Anterior cingulate cortex (tissue), 58 donors: ENCODE measurements at regions not wholly inside any gene's neighbourhood (a gene's known extent, or its start where the extent isn't known, plus 50 kb on each side); places are given as distances from the start of the nearest gene placed in this dataset.

Source experiments
- DNase-seq, 58 donors: peaks; one replicate each; lab custom pipeline; 2025; lab: John Stamatoyannopoulos, UW

DNA sequence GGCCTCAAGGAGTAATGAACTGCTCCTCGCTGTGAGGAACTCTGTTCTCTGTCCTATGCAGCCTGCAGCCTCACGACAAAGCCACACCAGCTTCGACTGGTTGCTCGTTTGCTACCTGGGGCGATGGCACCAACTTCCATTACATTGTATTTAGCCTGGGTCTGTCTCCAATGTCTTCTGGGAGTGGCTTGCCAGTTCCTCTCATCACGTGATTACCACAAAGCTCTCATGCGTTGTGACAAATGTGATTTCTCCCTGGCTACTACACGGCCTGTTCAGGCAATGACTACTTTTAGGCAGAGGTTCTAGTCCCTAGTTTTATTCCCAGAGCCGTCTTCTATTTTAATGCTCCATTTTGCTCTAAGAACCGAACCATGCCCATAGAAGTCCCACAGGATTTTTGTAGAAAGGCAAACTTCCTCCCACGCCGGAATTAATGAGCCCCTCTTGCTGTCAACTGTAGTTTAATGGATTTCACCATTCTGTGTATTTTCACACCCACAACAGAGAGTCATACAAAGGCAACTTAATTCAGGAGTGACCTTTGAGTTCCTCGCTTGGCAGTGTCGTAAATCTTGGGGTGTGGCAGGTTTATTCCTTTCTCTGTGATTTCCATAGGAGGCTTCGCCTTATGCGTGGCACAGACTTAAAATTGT, 351.9 kb downstream of the EFNB2 start:
- no peak for DNase-seq

DNA sequence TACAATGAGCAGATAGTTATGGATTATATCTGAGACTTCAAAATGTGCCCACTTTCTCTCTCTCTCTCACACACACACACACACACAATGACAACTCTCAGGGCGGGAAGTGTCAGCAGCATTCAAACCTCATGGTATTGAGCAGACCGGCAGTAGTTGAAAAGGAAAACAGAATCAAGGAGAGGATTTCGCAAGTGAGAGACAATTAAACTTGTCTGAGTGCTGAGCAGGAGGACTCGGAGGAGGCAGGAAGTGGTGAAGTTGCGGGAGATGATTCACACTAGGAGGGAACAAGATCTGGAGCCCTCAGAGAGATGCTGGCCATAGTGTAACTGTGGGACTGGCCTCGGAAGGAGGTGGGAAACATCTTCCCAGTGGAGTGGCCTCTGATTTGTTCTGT, 353.1 kb downstream of the EFNB2 start:
- DNase-seq = no peak

DNA sequence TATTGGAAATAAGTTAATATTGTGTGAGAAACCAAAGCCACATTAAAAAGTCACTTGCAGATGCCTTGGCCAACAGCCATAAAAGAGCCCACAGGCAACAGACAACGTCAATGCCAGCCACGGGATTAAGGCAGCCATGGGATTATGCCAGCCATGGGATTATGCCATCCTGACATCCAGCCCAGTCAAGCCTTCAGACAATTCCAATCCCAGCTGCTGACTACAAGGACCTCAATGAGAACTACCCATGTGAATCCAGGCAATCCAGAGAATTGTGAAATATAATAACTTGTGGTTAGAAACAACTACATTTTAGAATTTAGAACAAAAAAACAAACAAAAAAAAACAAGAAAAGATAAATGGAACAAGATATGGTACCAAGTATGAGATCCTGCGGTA, 356.6 kb downstream of the EFNB2 start:
- DNase-seq = no peak

DNA sequence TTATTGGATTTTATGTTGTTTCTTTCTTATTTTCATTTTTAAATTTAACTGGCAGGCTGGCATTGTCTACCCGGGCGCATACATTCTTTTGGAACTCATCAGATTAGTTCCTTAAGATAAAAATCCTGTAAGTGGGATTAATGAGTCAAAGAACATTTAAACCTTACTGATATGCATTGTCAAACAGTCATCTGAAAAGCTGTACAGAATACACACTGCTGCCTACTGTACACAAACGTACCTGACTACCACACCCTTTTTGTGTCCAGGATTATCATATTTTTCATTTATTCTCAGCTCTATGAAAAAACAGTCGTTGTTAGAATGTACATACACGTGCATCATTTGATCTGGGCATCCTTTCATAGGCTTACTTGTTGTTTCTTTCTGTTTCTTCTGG, 358.3 kb downstream of the EFNB2 start:
- no peak for DNase-seq

DNA sequence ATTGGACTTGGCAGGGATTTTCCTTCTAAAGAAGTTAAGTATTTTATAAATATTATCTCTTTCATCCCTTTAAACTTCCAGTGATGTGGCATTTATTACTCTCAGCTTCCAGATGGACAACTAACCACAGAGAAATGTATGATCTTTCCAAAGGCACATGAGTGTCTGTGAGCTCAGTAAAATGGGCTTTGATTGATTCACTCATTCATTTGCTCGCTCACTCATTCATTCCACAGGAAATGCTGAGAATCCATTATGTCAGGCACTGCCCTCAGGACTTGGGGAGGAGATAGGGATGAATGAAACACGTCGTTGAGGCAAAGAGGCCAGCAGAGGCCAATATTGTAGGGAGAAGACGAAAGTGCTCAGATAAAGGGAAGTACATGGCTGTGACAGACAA, 359.3 kb downstream of the EFNB2 start:
- no peak for DNase-seq

DNA sequence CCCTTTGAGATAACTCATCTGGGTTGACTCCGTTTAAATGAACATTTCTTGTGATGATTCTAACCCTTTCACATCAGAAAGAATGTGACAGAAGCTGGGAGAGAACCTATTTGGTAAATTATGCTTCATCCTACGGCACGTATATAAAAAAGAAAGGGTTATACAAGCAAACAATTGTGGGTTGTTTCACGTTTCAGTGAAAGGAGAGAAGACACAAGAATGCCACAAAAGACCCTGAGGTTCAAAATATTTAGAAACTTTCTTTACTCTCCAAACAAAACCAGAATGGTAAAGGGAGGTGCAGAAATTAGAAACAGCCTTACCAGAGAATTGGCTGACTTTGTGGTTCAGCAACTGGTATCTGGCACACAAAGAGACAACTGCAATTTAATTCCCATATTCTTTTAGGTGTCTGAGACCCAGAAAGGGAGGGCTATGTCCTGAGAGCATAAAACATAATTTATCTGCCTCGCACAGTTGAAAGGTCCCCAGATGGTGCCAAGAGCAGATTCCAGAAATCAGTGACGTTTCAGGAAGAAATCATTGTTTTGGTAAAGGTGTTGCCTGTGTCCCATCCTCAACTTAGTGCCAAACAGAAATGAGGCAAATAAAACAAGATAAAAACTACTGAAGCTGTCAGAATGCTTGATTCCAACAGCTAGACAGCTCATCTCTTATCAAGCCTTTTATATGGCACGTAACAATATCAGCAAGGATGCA, 361.4 kb downstream of the EFNB2 start:
- no peak for DNase-seq

DNA sequence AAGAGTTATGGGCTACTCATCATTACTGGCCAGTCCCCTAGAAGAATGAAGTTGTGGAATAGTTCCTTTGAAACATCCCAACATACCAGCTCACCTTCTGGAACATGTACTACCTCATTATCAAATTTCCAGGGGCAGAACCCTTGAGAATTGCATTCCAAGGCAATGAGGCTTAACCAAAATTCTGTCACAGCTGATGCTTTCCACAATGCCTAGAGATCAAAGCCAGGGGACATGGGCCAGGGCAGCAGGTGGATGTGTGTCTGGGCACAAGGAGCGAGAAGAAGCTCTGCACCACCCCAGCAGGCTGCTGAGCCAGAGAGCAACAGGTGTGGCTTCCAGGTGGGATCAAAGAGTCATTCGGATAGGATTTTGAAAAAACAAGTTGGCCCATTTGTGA, 362.1 kb downstream of the EFNB2 start:
- no peak for DNase-seq

DNA sequence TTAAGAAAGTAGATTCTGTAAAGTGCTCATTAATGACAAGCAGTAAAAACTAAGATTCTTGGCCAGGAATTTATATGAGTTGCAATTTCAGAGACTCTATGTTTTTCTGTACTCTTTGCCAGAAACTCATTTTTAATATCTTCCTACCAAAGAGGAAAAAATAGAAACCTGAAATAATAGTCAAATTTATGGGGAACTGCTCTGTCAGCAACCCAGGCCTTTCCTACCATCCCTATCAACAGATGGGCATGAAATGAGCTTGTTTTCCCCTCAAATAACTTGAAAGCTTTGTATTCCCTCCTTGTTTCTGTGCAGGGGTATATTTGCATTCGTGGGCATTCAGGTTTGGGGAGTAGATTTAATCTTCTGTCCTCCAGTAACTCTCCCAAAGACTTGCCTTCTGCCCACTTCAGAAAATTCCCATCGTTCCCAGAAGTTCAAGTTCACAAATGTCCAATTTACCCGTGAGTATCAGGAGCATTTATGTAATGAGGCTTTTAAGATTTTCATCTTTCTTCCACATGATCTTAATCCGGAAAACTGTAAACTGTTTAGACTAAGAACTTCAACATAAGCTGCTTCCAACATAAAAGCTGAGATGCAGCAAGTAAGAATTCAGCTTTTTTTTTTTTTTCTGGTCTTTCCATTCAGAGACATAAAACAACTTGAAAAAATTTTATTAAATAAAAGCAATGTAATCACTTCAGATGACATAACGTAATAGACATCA, 363.1 kb downstream of the EFNB2 start:
- no peak for DNase-seq

DNA sequence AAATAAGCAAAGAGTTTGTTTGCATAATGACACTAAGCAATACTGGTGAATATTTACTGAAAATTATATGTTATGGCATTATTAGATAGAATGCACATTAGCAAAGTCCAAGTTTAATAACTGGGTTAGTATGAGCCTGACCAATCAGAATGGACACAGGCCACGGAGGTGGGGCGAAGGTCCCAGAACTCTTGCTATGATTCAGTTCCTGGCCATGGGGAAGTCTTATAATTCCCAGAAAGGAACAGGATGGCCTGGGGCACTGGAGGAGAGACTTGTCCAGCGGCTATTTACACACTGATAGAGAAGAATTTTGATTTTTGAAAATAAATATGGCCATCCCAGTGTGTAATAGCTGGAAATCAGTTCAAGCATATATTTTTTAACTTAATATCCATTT, 372.0 kb downstream of the EFNB2 start:
- DNase-seq = no peak

DNA sequence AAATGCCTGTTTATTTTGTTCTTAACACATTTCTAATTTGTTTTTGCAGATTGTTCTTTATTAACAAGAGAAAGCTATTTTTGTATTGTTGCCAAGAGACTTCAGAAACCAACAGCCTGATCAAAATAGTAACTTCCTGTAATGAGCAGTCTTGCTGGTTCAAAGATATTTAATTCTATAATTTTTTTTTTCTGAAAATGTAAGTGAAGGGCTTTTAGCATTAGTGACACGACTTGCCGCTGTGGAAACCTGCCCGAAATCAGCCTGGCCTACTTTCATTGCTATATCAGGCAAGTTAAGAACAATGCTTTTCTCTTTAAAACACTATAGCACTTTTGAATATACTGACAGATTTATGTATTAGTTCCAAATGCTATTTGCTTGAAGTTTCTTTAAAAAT, 374.3 kb downstream of the EFNB2 start:
- peak in 5 of 58 donors; percentile 0 to 12 (median 4) for DNase-seq

DNA sequence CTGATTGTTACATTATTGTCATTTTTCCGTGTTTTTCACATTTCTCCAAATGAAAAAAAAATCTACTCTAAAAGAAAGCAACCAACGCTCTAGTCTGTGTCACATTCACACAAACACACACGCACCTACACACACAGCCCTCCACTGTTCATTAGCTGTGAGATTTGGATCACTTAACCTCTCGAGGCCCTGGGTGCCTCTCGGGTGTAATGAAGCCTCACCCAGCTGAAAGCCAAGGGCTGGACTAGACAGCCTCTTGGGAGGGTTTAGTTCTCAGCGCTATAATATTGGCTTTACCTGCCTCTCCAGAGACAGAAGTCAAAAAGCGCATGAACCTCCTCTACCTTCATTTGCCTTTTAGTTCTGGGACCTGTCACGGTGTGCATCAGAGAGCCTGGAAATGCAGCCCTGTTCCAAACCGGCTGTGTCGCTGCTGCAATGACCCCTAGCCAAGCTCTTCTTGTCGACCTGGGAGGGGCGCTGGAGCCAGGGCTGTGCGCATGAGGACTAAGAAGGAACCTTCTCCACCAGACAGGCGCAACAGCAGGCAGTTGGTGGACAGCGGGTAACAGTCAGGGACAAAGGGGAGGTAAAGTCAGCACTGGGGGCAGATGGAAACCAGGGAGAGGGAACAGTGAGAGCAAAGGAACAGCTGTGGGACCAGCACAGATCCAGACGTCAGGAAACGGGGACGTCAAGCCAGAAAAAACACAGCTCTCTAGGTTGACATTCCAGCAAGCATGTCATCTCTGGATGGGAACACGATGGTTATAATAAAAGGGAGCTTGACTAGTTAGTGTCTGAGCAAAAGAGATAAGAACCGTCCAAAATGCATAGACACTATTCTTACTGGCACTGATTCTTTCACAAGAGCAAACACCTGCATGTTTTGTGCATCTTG, 375.9 kb downstream of the EFNB2 start:
- DNase-seq = peak in 1 of 58 donors; percentile 2

DNA sequence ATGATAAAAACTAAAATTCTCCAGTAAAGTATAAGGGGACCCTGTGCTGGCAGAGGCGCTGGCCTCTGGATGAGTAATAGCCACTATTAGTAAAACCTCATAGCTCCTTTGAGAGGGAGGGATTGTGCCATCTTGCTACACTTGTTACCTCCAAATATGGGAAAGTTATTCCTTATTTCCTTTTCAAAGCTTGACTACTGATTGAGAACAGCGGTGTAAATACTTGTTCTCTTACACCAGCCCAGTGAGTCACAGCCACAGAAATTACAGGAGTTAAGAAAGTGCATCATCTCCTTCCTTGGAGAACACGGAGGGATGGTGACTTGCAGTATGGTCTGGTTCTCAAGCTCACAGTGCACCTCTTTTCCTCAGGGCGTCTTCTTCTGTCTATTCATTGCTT, 379.0 kb downstream of the EFNB2 start:
- DNase-seq = no peak

DNA sequence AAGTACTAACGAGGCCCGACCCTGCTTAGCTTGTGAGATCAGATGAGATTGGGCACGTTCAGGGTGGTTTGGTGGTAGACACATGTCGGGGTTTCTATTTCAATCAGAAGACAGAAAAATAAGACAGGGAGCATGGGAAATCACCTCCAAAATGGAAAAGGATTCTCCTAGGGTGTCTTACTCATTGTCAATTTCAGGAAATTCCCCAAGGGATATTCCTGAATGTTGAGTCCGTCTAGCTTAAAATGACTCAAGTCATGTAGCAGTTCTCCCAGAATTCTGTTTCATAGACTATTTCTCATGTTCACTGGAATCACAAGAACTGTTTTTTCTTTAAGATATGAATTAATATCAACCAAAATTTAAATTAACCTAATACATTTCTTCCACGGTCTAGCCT, 380.1 kb downstream of the EFNB2 start:
- DNase-seq = no peak

DNA sequence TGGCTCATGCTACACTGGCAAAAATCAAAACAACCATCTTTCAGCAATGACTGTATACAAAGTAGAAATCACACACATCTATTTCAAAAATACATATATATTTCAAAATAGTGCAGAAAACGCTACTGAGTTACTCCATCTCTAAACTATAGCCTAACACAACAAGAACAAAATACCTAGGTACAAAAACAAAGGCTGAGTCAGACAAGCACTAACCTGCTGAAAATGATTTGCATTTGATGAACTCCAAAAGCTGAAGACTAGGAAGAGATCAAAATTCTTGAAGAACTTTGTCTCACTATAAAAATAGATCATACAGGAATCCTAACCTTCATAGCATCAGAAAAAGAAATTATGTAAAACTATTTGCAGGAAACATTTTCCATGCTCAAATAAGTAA, 381.6 kb downstream of the EFNB2 start:
- no peak for DNase-seq

DNA sequence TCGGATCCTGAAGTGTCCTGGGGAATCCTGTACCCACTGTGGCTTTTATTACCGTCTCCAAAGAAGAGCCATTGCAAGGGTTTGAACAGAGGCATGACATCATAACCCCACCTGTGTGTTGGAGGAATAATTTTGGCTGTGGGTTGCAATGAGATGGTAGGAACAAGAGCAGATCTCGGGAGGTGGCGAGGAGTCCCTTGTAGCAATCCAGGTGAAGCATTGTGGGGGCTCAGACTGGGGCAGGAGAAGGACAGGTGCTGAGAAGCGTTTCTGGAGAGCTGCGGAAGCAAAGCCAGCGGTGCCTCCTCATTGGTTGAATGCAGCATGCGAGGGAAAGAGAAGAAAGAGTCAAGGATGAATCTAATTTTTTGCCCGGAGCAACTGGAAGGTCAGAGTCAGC, 382.4 kb downstream of the EFNB2 start:
- DNase-seq = no peak

DNA sequence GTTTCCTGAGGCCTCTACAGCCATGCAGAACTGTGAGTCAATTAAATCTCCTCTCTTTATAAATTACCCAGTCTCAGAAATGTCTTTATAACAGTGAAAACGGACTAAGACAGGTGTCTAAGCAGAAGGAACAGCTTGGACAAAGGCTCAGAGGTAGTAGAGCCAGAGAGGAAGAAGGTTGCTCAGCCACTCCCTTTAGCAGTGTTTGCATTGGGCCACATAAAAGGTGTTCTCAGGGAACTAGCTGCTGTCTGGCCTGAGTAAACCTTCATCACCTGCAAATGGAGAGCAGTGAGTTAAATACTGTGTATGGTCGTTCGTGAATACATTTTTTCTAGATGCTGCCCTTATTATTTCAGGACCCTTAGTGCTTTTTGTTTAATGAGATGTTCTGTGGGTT, 383.4 kb downstream of the EFNB2 start:
- DNase-seq = no peak

DNA sequence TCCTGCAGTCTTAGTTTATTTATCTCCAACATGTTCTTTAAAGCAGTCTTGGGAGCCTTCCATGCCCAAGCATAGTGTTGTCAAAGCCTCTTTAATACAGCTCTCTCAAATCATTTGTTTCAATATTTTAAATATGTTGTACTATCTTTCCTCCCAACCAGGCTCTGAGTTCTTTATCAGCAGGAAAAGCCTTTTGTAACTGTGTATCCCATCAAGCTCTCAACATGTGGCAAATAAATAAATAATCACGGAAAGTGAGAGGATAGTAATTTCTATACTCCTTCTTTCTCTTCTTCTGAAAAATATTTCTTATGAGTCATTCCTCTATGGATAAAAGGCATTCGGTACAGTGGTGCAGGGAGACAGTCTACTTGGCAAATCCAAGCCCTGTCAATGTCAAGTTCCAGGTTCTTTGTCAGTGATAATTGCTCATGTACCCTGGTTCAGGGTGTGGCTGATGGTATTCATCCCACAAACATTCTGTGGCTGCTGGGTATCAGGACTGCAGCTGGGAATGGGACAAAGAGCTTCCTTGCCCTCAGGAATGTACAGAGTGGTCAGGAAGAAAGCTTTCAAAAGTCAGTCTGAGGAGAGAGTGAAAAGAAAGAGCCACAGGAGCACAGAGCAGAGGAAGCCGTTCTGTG, 384.3 kb downstream of the EFNB2 start:
- DNase-seq = no peak

DNA sequence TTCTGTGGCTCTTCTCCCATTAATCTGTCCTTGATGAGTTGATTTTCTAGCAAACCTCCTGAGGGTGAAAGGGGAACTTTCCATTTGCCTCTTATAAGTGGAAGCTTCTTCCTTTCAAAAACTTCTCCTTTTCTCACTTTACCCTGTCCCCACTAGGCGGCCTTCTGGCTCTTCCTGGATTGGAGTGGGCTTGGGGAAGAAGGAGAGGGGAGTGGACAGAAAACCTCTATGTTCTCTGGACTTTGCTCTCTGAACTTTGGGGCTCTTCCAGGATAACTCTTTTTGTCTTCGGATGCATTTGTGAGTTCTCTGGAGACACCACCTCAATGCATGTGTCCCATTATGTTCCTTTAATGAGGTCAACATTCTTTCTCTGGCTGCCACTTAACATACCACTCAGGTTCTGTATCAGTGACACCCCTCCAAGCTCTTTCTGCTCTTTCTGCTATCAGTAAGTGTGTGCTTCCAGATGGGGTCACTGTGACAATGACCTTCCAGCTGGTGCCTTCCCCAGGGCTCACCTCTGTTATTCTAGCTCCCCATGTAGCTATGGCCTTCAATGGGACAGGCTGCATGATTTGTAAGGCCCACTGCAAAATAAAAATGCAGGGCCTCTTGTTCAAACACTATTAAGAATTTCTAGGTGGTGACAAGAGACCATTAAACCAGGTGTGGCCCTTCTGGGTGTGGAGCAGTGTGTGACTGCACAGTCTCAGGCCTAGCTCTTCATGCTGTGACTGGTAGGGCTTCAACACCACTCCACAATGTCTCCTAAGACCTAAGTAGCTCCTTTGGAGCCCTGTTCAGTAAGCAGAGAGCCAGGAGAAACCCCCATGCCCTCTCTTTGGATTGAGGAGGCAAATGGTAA, 389.2 kb downstream of the EFNB2 start:
- DNase-seq = no peak

DNA sequence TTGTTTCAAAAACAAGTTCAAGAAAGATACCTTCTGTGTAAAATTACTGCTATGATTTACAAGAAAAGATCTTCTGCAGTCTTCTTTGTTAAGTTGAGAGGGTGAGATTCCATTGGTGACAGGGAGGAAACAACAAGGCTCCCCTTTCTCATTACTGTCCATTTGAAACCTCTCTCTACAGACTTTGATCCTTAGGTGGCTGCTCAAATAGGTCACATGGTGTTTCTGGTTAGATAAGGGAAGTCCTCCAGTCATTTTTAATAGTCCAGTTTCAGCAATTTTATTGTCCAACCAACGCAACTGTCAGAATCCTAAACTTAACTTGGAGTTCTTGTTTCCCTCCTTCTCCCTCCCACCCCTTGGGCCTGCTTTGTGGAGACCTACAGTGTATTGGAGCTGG, 390.4 kb downstream of the EFNB2 start:
- no peak for DNase-seq
